Peyer's patch (tissue), 4 donors: ENCODE measurements at regions not wholly inside any gene's neighbourhood (a gene's known extent, or its start where the extent isn't known, plus 50 kb on each side); places are given as distances from the start of the nearest gene placed in this dataset.

Experiments
- DNase-seq, 3 donors: peaks; one replicate each; pipeline ENCODE4 v3.0.0-alpha.2; 2017 to 2019
- H3K27ac ChIP-seq, 4 donors: fragments of 200-600 bp; sonication (generic); one replicate each; pipeline ENCODE4 v1.5.1; 2016 to 2019
- H3K27me3 ChIP-seq, 2 donors: fragments of 200-600 bp; sonication (generic); one replicate each; pipeline ENCODE4 v1.5.1; 2019
- H3K36me3 ChIP-seq, 3 donors: fragments of 200-600 bp; sonication (generic); one replicate each; pipeline ENCODE4 v1.5.1; 2016 to 2019
- H3K4me1 ChIP-seq, 4 donors: fragments of 200-600 bp; sonication (generic); one replicate each; pipeline ENCODE4 v1.5.1; 2016 to 2019
- H3K4me3 ChIP-seq, 4 donors: fragments of 200-600 bp; sonication (generic); 1 replicate in 3 of 4; 2 replicates in 1 of 4; pipeline ENCODE4 v1.5.1; 2016 to 2019; ENCODE audit warnings: mild to moderate bottlenecking in 1 of 4
- H3K9me3 ChIP-seq, 4 donors: fragments of 200-600 bp; sonication (generic); one replicate each; pipeline ENCODE4 v1.5.1; 2016 to 2019; ENCODE audit warnings: mild to moderate bottlenecking in 1 of 4
- POLR2A ChIP-seq, 2 donors: fragments of 450-650 bp; IDR thresholded peaks; one replicate each; pipeline ENCODE4 v1.5.1; 2017; ENCODE audit warnings: antibody characterized with exemption in 2 of 2, mild to moderate bottlenecking in 2 of 2, moderate library complexity in 2 of 2
- TF ChIP-seq, protein P1 (sequence below), 6 experiments: fragments of 450-650 bp in 4 of 6; fragments of 200-600 bp in 2 of 6; sonication (generic) in 1 of 6; IDR thresholded peaks; one replicate each; pipeline ENCODE4 v1.5.1; 2017 to 2019; ENCODE audit warnings: antibody characterized with exemption in 6 of 6, mild to moderate bottlenecking in 3 of 6, moderate library complexity in 1 of 6

DNA sequence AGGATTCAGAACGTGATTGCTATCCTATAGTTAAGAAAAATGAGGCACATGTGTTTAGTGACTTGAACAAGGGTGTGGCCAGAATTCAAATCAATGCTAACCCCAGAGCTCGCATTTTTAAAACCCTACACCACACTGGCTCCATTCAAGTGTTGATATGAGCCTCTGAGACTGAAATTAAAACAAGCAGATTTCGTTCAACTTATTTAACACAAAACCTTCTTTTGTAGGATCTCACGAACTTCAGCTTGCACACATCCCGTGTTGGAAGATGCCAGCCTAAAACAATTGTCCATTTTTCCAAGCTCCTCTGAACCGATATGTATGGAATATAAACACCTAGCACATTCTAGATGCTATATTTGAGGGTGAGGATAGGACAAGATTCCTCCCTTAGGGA, 231.0 kb upstream of the IRX5 start:
- H3K27me3 ChIP-seq: no peaks in the 10 kb centered on the region
- no peaks in the 10 kb centered on the region for H3K9me3 ChIP-seq
- no peaks in the 10 kb centered on the region for H3K36me3 ChIP-seq
- TF ChIP-seq POLR2A (IDR thresholded peaks at IDR 0.05): no peak
- TF ChIP-seq, protein P1, sequence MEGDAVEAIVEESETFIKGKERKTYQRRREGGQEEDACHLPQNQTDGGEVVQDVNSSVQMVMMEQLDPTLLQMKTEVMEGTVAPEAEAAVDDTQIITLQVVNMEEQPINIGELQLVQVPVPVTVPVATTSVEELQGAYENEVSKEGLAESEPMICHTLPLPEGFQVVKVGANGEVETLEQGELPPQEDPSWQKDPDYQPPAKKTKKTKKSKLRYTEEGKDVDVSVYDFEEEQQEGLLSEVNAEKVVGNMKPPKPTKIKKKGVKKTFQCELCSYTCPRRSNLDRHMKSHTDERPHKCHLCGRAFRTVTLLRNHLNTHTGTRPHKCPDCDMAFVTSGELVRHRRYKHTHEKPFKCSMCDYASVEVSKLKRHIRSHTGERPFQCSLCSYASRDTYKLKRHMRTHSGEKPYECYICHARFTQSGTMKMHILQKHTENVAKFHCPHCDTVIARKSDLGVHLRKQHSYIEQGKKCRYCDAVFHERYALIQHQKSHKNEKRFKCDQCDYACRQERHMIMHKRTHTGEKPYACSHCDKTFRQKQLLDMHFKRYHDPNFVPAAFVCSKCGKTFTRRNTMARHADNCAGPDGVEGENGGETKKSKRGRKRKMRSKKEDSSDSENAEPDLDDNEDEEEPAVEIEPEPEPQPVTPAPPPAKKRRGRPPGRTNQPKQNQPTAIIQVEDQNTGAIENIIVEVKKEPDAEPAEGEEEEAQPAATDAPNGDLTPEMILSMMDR (IDR thresholded peaks at IDR 0.05): no peak
- H3K4me3 ChIP-seq: no peak overlapping the region
- no peak overlapping the region for H3K27ac ChIP-seq
- H3K4me1 ChIP-seq: no peaks in the 10 kb centered on the region
- DNase-seq: no peak

DNA sequence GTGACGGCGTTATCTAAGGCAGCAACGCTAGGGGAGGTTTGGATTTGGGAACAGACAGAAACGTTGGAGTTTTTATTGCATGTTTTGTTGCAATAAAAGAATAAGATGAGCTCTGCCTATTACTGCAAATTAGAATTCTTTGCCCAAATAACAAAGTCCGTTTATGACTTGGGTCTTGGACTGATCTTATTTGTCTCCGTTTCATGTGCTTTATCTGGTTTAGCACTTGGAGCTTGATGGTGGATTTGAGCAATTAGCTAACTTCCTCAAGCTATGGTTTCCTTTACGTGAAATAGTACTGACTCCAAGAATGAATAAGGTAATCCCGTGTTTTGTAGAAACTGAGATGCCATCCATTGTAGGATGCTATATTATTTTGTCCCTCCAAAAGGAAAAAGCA, 233.0 kb upstream of the IRX5 start:
- Histone ChIP-seq H3K27ac (no peak overlapping the region), H3K36me3 (no peaks in the 10 kb centered on the region), H3K9me3 (no peaks in the 10 kb centered on the region), H3K4me1 (no peaks in the 10 kb centered on the region), H3K27me3 (no peaks in the 10 kb centered on the region), H3K4me3 (no peak overlapping the region)
- DNase-seq: no peak
- no peak for TF ChIP-seq POLR2A (IDR thresholded peaks at IDR 0.05)
- TF ChIP-seq, protein P1 (IDR thresholded peaks at IDR 0.05): no peak

DNA sequence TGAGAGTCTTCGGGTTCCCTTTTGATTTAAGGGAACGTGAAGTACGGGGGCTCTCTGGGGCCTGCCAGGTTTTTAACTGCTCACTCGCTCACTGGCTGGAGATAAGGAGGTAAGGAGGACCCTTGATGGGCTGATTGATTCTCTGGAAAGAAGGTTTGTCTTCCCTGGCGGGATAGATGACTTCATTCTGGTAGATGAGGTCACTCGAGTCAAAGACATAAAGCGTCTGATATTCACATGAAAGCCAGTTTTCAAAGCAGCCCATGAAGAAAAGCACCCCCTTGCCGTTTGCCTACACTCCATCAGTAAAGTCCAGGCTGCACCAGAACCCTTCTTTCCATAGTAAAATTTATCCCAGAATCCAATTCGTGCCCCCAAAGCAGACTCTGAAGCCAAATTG, 233.7 kb upstream of the IRX5 start:
- Histone ChIP-seq H3K9me3 (no peaks in the 10 kb centered on the region), H3K4me3 (no peak overlapping the region), H3K27ac (no peak overlapping the region), H3K36me3 (no peaks in the 10 kb centered on the region), H3K27me3 (no peaks in the 10 kb centered on the region), H3K4me1 (no peaks in the 10 kb centered on the region)
- no peak for TF ChIP-seq POLR2A (IDR thresholded peaks at IDR 0.05)
- TF ChIP-seq, protein P1 (IDR thresholded peaks at IDR 0.05): no peak
- DNase-seq: no peak

DNA sequence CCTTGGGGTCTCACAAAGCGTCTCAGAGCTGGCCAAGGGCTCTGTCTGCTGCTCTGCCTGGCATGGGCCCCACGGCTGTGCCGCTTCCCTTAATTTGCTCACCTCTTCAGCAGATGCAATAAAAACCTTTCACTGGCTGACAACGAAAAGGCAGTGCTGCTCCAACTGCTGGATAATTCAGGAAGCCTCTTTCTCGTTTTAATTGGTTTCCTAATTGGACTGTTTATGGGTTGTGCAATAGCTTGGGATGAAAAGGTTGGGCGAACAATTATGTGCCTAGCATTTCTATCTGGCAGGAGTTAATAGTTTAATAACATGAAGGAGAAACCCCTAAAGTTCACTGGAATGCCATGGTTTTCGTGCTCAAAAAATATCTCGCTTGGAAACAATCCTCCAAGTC, 234.1 kb upstream of the IRX5 start:
- Histone ChIP-seq H3K27ac (no peak overlapping the region), H3K4me3 (no peak overlapping the region), H3K9me3 (no peaks in the 10 kb centered on the region), H3K4me1 (no peaks in the 10 kb centered on the region), H3K36me3 (no peaks in the 10 kb centered on the region), H3K27me3 (no peaks in the 10 kb centered on the region)
- no peak for DNase-seq
- TF ChIP-seq, protein P1 (IDR thresholded peaks at IDR 0.05): no peak
- no peak for TF ChIP-seq POLR2A (IDR thresholded peaks at IDR 0.05)

DNA sequence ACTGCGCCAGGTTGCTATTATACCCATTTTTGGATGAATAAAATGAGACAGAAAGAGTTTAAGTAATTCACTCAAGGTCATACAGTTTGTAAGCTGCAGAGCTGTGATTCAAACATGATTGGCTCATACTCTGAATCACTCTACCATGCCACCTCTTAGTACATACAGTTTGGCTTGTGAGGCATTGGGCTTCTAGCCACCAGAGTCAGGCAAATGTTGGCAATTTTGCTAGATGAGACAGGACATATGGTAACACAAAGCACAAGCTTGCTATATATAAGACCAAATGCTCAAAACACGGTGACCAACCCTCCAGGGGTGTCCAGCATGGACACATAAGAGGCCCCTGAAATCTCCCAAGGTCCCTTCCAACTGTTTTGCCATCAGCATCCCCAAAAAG, 236.0 kb upstream of the IRX5 start:
- no peaks in the 10 kb centered on the region for H3K36me3 ChIP-seq
- no peak overlapping the region for H3K4me3 ChIP-seq
- no peaks in the 10 kb centered on the region for H3K9me3 ChIP-seq
- TF ChIP-seq, protein P1 (IDR thresholded peaks at IDR 0.05): no peak
- TF ChIP-seq POLR2A (IDR thresholded peaks at IDR 0.05): no peak
- no peaks in the 10 kb centered on the region for H3K4me1 ChIP-seq
- H3K27ac ChIP-seq: no peak overlapping the region
- H3K27me3 ChIP-seq: no peaks in the 10 kb centered on the region
- no peak for DNase-seq

DNA sequence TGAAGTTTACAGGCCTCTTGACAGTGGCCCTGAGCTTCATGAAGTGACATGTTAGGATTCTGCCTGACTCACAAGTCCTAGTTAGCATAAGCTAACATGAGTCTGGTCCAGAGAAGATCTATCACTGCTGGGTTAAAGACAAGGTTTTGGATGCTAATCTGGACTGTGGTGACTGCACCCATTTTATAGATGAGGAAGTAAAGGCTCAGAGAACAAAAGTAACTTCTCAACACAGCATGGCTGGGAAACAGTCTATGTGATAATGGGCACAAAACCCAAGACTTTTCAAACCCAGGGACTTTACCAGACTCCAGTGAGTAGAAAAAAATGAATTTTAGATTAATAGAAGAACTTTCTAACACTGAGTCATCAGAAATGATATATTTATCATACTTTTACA, 236.8 kb upstream of the IRX5 start:
- H3K36me3 ChIP-seq: no peaks in the 10 kb centered on the region
- TF ChIP-seq POLR2A (IDR thresholded peaks at IDR 0.05): no peak
- TF ChIP-seq, protein P1 (IDR thresholded peaks at IDR 0.05): no peak
- no peak for DNase-seq
- H3K4me3 ChIP-seq: no peak overlapping the region
- no peaks in the 10 kb centered on the region for H3K9me3 ChIP-seq
- no peaks in the 10 kb centered on the region for H3K4me1 ChIP-seq
- H3K27ac ChIP-seq: no peak overlapping the region
- H3K27me3 ChIP-seq: no peaks in the 10 kb centered on the region
